Activated CD8-positive, alpha-beta memory T cell treated with anti-CD3 and anti-CD28 coated beads, Interleukin-2, amount 10 ng/mL, durations not matched to agents 7 days and 5 days (primary cell): ENCODE measurements at regions not wholly inside any gene's neighbourhood (a gene's known extent, or its start where the extent isn't known, plus 50 kb on each side); places are given as distances from the start of the nearest gene placed in this dataset.

ENCODE experiments used
- ATAC-seq: fragments of 150-1000 bp; cut with Tn5 transposase; one replicate; pipeline ENCODE4 v1.10.0; 2021; ENCODE audit warnings: moderate library complexity
- CTCF ChIA-PET: fragments of 350-600 bp; sonication (Branson Sonifier 250); formaldehyde crosslinking; loops from one replicate; lab custom pipeline; 2021; ENCODE audit warnings: antibody characterized with exemption; lab: Charles Lee
- DNase-seq: peaks from one replicate; pipeline ENCODE4 v3.0.0-alpha.2; 2020
- H3K27ac Mint-ChIP-seq: one replicate; pipeline ENCODE4 v1.8.0; 2021; ENCODE audit warnings: mild to moderate bottlenecking, mixed read lengths
- H3K27me3 Mint-ChIP-seq: one replicate; pipeline ENCODE4 v1.8.0; 2021; ENCODE audit warnings: mixed read lengths
- H3K36me3 Mint-ChIP-seq: one replicate; pipeline ENCODE4 v1.8.0; 2021; ENCODE audit warnings: mild to moderate bottlenecking, mixed read lengths
- H3K4me1 Mint-ChIP-seq: one replicate; pipeline ENCODE4 v1.8.0; 2021; ENCODE audit warnings: mixed read lengths
- H3K4me3 Mint-ChIP-seq: one replicate; pipeline ENCODE4 v1.8.0; 2021; ENCODE audit warnings: mild to moderate bottlenecking, moderate library complexity, mixed read lengths
- H3K9me3 Mint-ChIP-seq: one replicate; pipeline ENCODE4 v1.8.0; 2022; ENCODE audit warnings: low read depth, mixed read lengths

DNA sequence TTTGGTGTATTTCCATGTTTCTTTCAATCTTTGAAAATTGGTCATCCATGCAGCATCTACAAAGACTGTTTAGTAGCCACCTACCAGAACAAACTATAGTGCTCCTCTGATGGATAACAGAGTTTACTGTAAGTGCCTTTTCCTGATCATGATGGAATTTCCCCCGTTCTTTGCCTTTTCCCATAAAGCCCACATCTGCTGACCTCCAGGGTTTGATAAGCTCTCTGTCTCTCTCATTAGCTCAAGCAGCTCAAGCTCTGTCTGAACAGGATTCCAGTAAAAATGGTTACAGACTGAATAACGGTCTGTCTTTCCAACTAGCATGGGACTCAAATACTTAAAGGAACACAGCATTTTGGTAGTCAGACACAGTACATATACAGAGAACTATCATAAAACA, 308.4 kb upstream of the SORL1-AS1 start:
- Mint-ChIP-seq H3K27me3 (no peaks in the 10 kb centered on the region), H3K36me3 (no peaks in the 10 kb centered on the region), H3K4me1 (no peaks in the 10 kb centered on the region), H3K4me3 (no peak overlapping the region), H3K27ac (no peak overlapping the region), H3K9me3 (no peaks in the 10 kb centered on the region)
- ATAC-seq (no peak), DNase-seq (no peak)
- CTCF ChIA-PET: no interaction called here

DNA sequence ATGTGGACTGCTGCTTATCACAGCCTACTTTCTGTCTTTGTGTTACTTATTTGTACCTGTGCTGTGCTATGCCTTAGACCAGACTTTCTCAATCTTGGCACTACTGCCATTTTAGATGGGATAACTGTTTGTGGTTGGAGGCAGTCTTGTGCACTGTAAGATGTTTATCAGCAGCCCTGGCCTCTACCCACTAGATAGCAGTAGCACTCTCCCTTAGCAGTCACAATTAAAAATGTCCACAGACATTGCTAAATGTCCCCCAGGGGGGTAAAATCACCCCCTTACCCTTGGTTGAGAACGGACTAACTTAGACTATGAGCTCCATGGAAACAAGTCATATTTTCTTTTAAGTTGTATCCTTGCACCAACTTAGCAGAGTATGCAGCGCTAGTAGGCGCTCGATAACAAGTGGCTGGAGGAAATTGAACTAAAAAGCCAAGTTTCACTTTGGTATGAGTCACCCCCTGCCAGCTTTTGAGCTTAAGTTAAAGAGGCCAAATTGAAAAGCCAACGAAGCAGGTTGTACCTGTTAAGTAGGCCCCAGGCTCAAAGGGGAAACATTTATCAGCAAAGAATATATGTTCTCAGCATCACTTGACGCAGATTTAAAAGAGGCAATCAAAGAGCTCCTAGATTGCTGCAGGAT, 304.8 kb upstream of the SORL1-AS1 start:
- Mint-ChIP-seq H3K36me3 (no peaks in the 10 kb centered on the region), H3K27ac (no peak overlapping the region), H3K27me3 (no peaks in the 10 kb centered on the region), H3K9me3 (no peaks in the 10 kb centered on the region), H3K4me3 (no peak overlapping the region), H3K4me1 (no peaks in the 10 kb centered on the region)
- CTCF ChIA-PET: no interaction called here
- ATAC-seq (no peak), DNase-seq (no peak)

DNA sequence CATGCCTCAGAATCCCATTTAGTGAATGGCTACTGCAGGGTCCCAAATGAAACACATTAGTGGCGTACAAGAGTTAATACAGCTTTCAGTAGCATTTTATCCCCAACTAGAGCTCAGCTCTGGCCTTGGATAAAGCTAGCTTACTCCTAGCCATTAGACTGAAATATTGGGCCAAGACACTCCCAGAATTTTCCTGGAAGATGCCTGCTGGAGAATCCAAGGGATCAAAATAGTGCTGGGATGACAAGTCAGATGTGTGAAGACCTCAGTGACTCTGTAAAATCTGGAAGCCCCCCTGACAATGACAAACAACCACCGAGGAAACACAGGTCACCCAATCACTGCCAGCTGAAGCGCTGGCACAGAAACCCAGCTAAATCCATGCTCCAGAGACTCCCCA, 303.1 kb upstream of the SORL1-AS1 start:
- Mint-ChIP-seq H3K36me3 (no peaks in the 10 kb centered on the region), H3K9me3 (no peaks in the 10 kb centered on the region), H3K27me3 (no peaks in the 10 kb centered on the region), H3K4me3 (no peak overlapping the region), H3K4me1 (no peaks in the 10 kb centered on the region), H3K27ac (no peak overlapping the region)
- DNase-seq: no peak
- no peak for ATAC-seq
- CTCF ChIA-PET: no interaction called here

- CTCF ChIA-PET: interaction anchor here (0.7 kb wide), 1 partner anchor 411 kb away, joined by 3 read pairs; no protein-coding TSS in a partner anchor
- Mint-ChIP-seq H3K9me3 (no peaks in the 10 kb centered on the region), H3K27ac (no peak overlapping the region), H3K36me3 (no peaks in the 10 kb centered on the region), H3K4me1 (no peaks in the 10 kb centered on the region), H3K27me3 (no peaks in the 10 kb centered on the region), H3K4me3 (no peak overlapping the region)
- DNase-seq (no peak), ATAC-seq (no peak)
Observed at GRCh38 chr11:121755191-121755590, 302.4 kb upstream of the SORL1-AS1 start.

GRCh38 chr11:121754598-121754997, 301.8 kb upstream of the SORL1-AS1 start:
- Mint-ChIP-seq H3K36me3 (no peaks in the 10 kb centered on the region), H3K9me3 (no peaks in the 10 kb centered on the region), H3K4me1 (no peaks in the 10 kb centered on the region), H3K27ac (no peak overlapping the region), H3K27me3 (no peaks in the 10 kb centered on the region), H3K4me3 (no peak overlapping the region)
- ATAC-seq (no peak), DNase-seq (no peak)
- CTCF ChIA-PET: interaction anchor here (0.7 kb wide), 1 partner anchor 411 kb away, joined by 3 read pairs; no protein-coding TSS in a partner anchor

DNA sequence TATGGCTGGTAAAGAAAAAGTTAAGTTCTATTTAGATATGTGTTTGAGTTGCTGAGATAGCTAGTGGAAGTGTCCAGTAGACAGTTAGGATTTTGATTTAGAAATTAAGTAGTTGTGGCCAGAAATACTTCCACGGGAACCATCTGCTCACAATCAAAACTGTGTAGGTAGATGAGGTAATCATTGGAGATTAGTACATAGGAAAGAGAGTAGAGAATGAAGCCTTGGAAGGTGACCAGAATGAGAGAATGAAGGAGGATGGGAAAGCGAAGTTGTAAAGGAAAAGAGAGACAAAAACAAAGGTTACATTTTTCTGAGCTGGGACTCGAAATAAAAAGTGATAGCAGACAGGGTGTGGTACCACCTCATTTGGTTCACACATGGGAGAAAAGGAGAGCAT, 296.9 kb upstream of the SORL1-AS1 start:
- no peaks in the 10 kb centered on the region for H3K27me3 Mint-ChIP-seq
- CTCF ChIA-PET: no interaction called here
- H3K27ac Mint-ChIP-seq: no peak overlapping the region
- H3K36me3 Mint-ChIP-seq: no peaks in the 10 kb centered on the region
- no peak overlapping the region for H3K4me3 Mint-ChIP-seq
- DNase-seq (no peak), ATAC-seq (no peak)
- H3K4me1 Mint-ChIP-seq: no peaks in the 10 kb centered on the region
- H3K9me3 Mint-ChIP-seq: no peaks in the 10 kb centered on the region

DNA sequence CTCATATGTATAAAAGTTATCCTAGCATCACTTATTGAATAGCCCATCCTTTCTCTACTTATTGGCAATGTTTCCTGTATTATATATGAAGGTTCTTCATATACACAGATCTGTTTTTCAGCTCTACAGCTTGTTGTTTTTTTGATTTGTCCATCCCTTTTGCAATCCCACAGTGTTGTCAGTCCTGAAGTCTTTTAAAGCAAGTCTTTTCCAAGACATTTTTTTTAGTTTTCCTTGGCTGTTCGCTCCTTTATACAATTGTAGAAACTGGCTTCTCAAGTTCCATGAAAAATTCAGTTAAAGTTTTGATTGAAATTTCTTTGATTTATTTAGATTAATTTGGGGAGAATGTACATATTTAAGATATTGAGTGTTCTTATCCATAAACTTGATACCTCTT, 295.3 kb upstream of the SORL1-AS1 start:
- ATAC-seq (no peak), DNase-seq (no peak)
- Mint-ChIP-seq H3K4me1 (no peaks in the 10 kb centered on the region), H3K36me3 (no peaks in the 10 kb centered on the region), H3K27me3 (no peaks in the 10 kb centered on the region), H3K4me3 (no peak overlapping the region), H3K27ac (no peak overlapping the region), H3K9me3 (no peaks in the 10 kb centered on the region)
- CTCF ChIA-PET: interaction anchor here (0.6 kb wide), 1 partner anchor 12 kb away, joined by 3 read pairs; no protein-coding TSS in a partner anchor

- DNase-seq (no peak), ATAC-seq (no peak)
- Mint-ChIP-seq H3K9me3 (no peaks in the 10 kb centered on the region), H3K4me1 (no peaks in the 10 kb centered on the region), H3K4me3 (no peak overlapping the region), H3K27ac (no peak overlapping the region), H3K27me3 (no peaks in the 10 kb centered on the region), H3K36me3 (no peaks in the 10 kb centered on the region)
- CTCF ChIA-PET: no interaction called here
Observed at GRCh38 chr11:121743285-121743684, 290.5 kb upstream of the SORL1-AS1 start.

DNA sequence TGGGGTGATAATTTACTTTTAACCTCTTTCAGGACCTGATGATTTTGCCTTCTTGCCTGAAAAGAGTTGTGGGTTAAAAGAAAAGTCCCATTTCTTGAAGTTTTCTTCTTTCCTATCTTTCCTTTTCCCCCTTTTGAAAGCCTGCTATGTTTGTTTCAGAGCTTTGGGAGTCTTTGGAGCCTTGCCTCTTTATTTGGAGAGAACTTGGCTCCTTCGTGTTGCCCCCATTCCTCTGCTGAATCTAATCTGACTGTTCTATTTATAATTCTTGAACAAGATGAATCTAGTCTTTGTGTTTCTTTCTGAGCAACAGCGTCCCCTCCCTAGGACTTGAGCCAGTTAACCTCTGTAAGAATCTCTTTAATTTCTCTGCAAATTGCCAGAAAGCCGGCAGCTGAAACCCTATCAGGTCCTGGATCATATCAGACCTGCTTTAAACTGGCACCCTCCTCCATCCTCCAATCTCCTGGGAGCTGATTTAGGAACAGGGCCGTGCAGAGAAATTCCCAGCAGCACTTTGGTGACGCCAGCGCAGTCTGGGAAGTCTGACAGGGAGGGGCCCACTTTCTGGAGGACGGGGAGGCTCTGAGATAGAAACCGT, 289.1 kb upstream of the SORL1-AS1 start:
- Mint-ChIP-seq H3K36me3 (no peaks in the 10 kb centered on the region), H3K9me3 (no peaks in the 10 kb centered on the region), H3K4me1 (no peaks in the 10 kb centered on the region), H3K4me3 (no peak overlapping the region), H3K27ac (no peak overlapping the region), H3K27me3 (no peaks in the 10 kb centered on the region)
- CTCF ChIA-PET: no interaction called here
- DNase-seq: no peak
- no peak for ATAC-seq

- ATAC-seq: no peak
- Mint-ChIP-seq H3K4me1 (no peaks in the 10 kb centered on the region), H3K27ac (no peak overlapping the region), H3K9me3 (no peaks in the 10 kb centered on the region), H3K36me3 (no peaks in the 10 kb centered on the region), H3K27me3 (no peaks in the 10 kb centered on the region), H3K4me3 (no peak overlapping the region)
- CTCF ChIA-PET: no interaction called here
- DNase-seq: no peak
Observed at GRCh38 chr11:121741351-121741760, 288.6 kb upstream of the SORL1-AS1 start.

GRCh38 chr11:121740902-121741301, 288.1 kb upstream of the SORL1-AS1 start:
- no peak overlapping the region for H3K4me3 Mint-ChIP-seq
- CTCF ChIA-PET: no interaction called here
- no peaks in the 10 kb centered on the region for H3K27me3 Mint-ChIP-seq
- no peaks in the 10 kb centered on the region for H3K9me3 Mint-ChIP-seq
- ATAC-seq: no peak
- no peak for DNase-seq
- H3K36me3 Mint-ChIP-seq: no peaks in the 10 kb centered on the region
- no peaks in the 10 kb centered on the region for H3K4me1 Mint-ChIP-seq
- no peak overlapping the region for H3K27ac Mint-ChIP-seq

- DNase-seq: no peak
- no peaks in the 10 kb centered on the region for H3K9me3 Mint-ChIP-seq
- ATAC-seq: no peak
- H3K27me3 Mint-ChIP-seq: peaks cover 9% of the 10 kb centered on the region
- H3K36me3 Mint-ChIP-seq: no peaks in the 10 kb centered on the region
- no peaks in the 10 kb centered on the region for H3K4me1 Mint-ChIP-seq
- no peak overlapping the region for H3K27ac Mint-ChIP-seq
- no peak overlapping the region for H3K4me3 Mint-ChIP-seq
- CTCF ChIA-PET: no interaction called here
Observed at GRCh38 chr11:121733858-121734257, 281.1 kb upstream of the SORL1-AS1 start.

DNA sequence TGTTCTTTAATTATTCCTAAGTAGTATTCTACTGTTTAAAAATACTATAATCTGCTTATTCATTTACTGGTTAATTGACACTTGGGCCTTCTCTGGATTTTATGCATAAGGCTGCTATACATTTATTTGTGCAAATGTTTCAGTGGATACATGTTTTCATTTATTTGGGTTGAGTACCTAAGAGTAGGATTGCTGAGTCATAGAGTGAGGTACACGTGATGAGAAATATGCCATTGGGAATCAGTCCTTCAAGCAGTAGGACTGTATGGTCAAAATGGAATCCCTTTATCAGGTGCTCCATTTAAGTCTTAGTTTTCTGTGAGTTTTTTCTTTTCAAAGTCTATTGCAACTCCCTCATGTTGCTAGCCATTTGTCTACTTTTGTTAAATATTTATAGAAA, 275.2 kb upstream of the SORL1-AS1 start:
- CTCF ChIA-PET: no interaction called here
- Mint-ChIP-seq H3K9me3 (no peaks in the 10 kb centered on the region), H3K27ac (no peak overlapping the region), H3K27me3 (peaks cover 13% of the 10 kb centered on the region), H3K36me3 (no peaks in the 10 kb centered on the region), H3K4me3 (no peak overlapping the region), H3K4me1 (no peaks in the 10 kb centered on the region)
- no peak for DNase-seq
- ATAC-seq: no peak

DNA sequence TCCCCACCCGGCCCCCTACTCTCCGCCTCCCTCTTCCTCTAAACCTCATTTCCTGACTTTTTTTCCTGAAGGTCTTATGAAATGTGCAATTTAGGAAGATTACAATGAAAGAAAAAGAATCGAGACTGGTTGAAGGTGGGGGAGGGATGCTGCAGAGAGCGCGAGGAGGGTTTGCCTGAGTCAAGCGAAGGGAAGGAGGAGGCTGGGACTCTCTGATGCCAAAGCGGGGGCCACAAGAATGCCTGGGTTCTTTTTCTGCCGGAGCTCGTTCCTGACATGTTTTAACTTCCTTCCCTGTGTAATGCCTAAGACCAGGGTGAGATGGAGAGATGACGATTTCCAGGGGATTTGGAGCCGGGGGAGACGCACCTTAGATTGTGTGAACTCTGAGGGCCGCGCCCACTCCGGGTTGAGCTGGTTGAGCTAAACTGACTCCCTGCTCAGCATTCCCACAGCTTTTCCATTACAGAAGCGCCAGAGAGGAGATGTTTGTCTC, 270.5 kb upstream of the SORL1-AS1 start:
- ATAC-seq (no peak), DNase-seq (no peak)
- Mint-ChIP-seq H3K36me3 (no peaks in the 10 kb centered on the region), H3K27me3 (peaks cover 14% of the 10 kb centered on the region), H3K27ac (no peak overlapping the region), H3K9me3 (peaks cover 3% of the 10 kb centered on the region), H3K4me1 (no peaks in the 10 kb centered on the region), H3K4me3 (no peak overlapping the region)
- CTCF ChIA-PET: no interaction called here
